ENCODE measurements at regions not wholly inside any gene's neighbourhood (a gene's known extent, or its start where the extent isn't known, plus 50 kb on each side); places are given as distances from the start of the nearest gene placed in this dataset.
"Not testable (repeated sequence)": the region's sequence is repeated elsewhere in the genome, so short reads cannot be mapped to it uniquely, and the experiment has no call there.

- no peak for DNase-seq
These were observed 51.0 kb upstream of the PHF24 start for GRCh38 chr9:34907044-34907443.

GRCh38 chr9:34899535-34900158 is 58.4 kb upstream of the PHF24 start:
- DNase-seq, result peak; percentile 34

GRCh38 chr9:34898846-34899245 is 59.2 kb upstream of the PHF24 start:
- DNase-seq, result no peak

GRCh38 chr9:34896112-34896511 is 62.0 kb upstream of the PHF24 start:
- DNase-seq, result no peak

GRCh38 chr9:34892886-34893285 is 65.2 kb upstream of the PHF24 start:
- no peak for DNase-seq

GRCh38 chr9:34891386-34891785 is 66.7 kb upstream of the PHF24 start:
- DNase-seq, result no peak

- no peak for DNase-seq
These were observed 70.2 kb upstream of the PHF24 start for GRCh38 chr9:34887841-34888240.

GRCh38 chr9:34884747-34885189 is 73.3 kb upstream of the PHF24 start:
- DNase-seq, result no peak

GRCh38 chr9:34876096-34876495 is 82.0 kb upstream of the PHF24 start:
- no peak for DNase-seq

GRCh38 chr9:34869390-34869789 is 88.7 kb upstream of the PHF24 start:
- DNase-seq, result no peak

GRCh38 chr9:34866614-34867013 is 91.5 kb upstream of the PHF24 start:
- no peak for DNase-seq

GRCh38 chr9:34863426-34863825 is 94.7 kb upstream of the PHF24 start:
- no peak for DNase-seq

- DNase-seq, result no peak
These were observed 95.2 kb upstream of the PHF24 start for GRCh38 chr9:34862836-34863235.

- DNase-seq, result no peak
These were observed 96.0 kb upstream of the PHF24 start for GRCh38 chr9:34862043-34862442.

GRCh38 chr9:34855016-34855415 is 103.1 kb upstream of the PHF24 start:
- DNase-seq, result not testable (repeated sequence)

GRCh38 chr9:34830068-34830467 is 120.1 kb upstream of the CCL21 start:
- DNase-seq, result no peak

GRCh38 chr9:34826999-34827538 is 117.1 kb upstream of the CCL21 start:
- no peak for DNase-seq

- no peak for DNase-seq
These were observed 115.8 kb upstream of the CCL21 start for GRCh38 chr9:34825775-34826174.

GRCh38 chr9:34823778-34824177 is 113.8 kb upstream of the CCL21 start:
- DNase-seq, result no peak

GRCh38 chr9:34810187-34810524 is 100.2 kb upstream of the CCL21 start:
- DNase-seq, result no peak

- no peak for DNase-seq
These were observed 99.7 kb upstream of the CCL21 start for GRCh38 chr9:34809504-34810186.

GRCh38 chr9:34802916-34803315 is 93.0 kb upstream of the CCL21 start:
- DNase-seq, result no peak

- no peak for DNase-seq
These were observed 87.4 kb upstream of the CCL21 start for GRCh38 chr9:34797367-34797766.

GRCh38 chr9:34796924-34797323 is 87.0 kb upstream of the CCL21 start:
- DNase-seq, result no peak

GRCh38 chr9:34793428-34793827 is 83.5 kb upstream of the CCL21 start:
- no peak for DNase-seq

Measured in DMS 273 treated with DMSO at 0.1 percent for 48 hours (cell line).